Testis (tissue), 2 donors: ENCODE measurements at regions not wholly inside any gene's neighbourhood (a gene's known extent, or its start where the extent isn't known, plus 50 kb on each side); places are given as distances from the start of the nearest gene placed in this dataset.

Source experiments
- CTCF ChIP-seq, 3 experiments: fragments of 450-650 bp in 2 of 3; fragments of 200-600 bp in 1 of 3; sonication (generic) in 1 of 3; IDR thresholded peaks; one replicate each; pipeline ENCODE4 v1.5.1; 2016 to 2019; ENCODE audit warnings: antibody characterized with exemption in 3 of 3, mild to moderate bottlenecking in 2 of 3, moderate library complexity in 1 of 3
- POLR2A ChIP-seq: fragments of 450-650 bp; IDR thresholded peaks from one replicate; pipeline ENCODE4 v1.6.1; 2017; ENCODE audit warnings: antibody characterized with exemption, mild to moderate bottlenecking, moderate library complexity

- no peak for TF ChIP-seq CTCF (IDR thresholded peaks at IDR 0.05)
- TF ChIP-seq POLR2A: no peak
These were observed 611.0 kb downstream of the NLGN4X start for GRCh38 chrX:5617666-5618065.
